ENCODE measurements at regions not wholly inside any gene's neighbourhood (a gene's known extent, or its start where the extent isn't known, plus 50 kb on each side); places are given as distances from the start of the nearest gene placed in this dataset.

DNA sequence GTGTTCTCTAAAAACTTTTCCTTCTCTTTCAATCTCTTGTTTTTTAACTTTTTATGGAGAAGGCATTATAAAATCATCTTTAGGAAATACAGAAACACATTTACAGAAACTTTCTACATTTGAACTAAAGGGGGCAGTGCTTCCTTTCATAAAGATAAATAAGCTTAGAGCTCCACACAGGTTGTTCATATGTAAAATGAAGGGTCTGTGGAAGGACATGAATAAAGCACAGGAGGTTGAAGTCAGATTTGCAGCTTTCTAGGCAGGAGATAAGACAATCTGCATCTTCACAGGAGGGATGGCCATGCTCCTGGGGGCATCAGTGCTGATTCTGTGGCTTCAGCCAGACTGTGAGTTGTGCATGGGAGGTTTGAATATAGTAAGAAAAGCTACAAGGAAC, 426.0 kb downstream of the DAD1 start:
- no peak overlapping the region for H3K27ac ChIP-seq (ENCODE audit: low read depth, low read length)

DNA sequence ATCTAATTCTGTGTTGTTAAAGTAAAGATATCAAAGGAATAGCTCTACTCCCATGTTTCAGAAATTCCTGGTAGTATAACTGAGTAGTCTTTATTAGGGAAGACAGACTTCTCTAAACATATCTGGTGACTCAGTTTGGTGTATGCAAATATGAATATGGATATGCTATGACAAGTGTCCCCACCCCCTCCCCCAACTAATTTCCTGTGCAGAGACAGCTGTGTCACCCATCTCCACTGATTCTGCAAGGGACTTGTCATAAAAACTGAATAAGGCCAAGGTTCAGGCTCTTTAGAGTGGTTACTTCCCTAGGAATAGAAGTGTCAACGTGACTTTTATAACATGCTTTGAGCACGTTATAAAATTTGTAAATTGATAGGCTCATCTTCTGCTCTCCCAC, 429.1 kb downstream of the DAD1 start:
- no peak overlapping the region for H3K4me3 ChIP-seq (ENCODE audit: low read depth in 1 of 2, low read length in 2 of 2)
- H3K9me3 ChIP-seq (ENCODE audit: low read length), result no peaks in the 10 kb centered on the region
- H3K27me3 ChIP-seq (ENCODE audit: control insufficient read depth in 1 of 2, insufficient read depth in 2 of 2, low read length in 2 of 2), result no peaks in the 10 kb centered on the region
- H3K9ac ChIP-seq (ENCODE audit: low read length), result no peak overlapping the region
- no peak overlapping the region for H3K27ac ChIP-seq (ENCODE audit: low read depth, low read length)
- no peaks in the 10 kb centered on the region for H3K4me1 ChIP-seq (ENCODE audit: insufficient read depth, low read length)
- no peaks in the 10 kb centered on the region for H3K36me3 ChIP-seq (ENCODE audit: insufficient read depth, low read length)

More for the DNA sequence above, 426.0 kb downstream of the DAD1 start:
- Histone ChIP-seq H3K36me3 (ENCODE audit: insufficient read depth, low read length) (no peaks in the 10 kb centered on the region), H3K9ac (ENCODE audit: low read length) (no peak overlapping the region), H3K4me3 (ENCODE audit: low read depth in 1 of 2, low read length in 2 of 2) (no peak overlapping the region), H3K4me1 (ENCODE audit: insufficient read depth, low read length) (no peaks in the 10 kb centered on the region), H3K27me3 (ENCODE audit: control insufficient read depth in 1 of 2, insufficient read depth in 2 of 2, low read length in 2 of 2) (no peaks in the 10 kb centered on the region), H3K9me3 (ENCODE audit: low read length) (no peaks in the 10 kb centered on the region)

DNA sequence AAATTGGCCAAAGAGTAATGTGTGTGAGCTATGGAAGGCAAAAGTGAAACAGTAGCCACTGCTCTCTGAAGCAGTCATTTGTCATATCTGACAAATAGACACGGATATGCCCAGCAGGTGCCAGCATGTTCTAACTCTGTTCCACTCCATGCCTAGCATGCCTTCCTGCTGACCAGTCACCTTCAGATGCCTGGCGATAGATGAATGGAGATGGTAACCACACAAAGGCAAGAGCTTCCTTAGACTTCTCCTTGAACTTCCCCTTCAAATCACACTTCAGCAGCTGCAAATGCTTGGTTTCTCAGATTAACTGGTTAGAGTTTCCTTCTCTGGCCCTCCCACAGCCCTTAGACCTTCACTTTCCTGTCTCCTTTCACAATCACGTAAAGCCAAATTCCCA, 429.9 kb downstream of the DAD1 start:
- no peak overlapping the region for H3K9ac ChIP-seq (ENCODE audit: low read length)
- H3K27me3 ChIP-seq (ENCODE audit: control insufficient read depth in 1 of 2, insufficient read depth in 2 of 2, low read length in 2 of 2), result no peaks in the 10 kb centered on the region
- H3K36me3 ChIP-seq (ENCODE audit: insufficient read depth, low read length), result no peaks in the 10 kb centered on the region
- no peaks in the 10 kb centered on the region for H3K9me3 ChIP-seq (ENCODE audit: low read length)
- no peak overlapping the region for H3K27ac ChIP-seq (ENCODE audit: low read depth, low read length)
- H3K4me1 ChIP-seq (ENCODE audit: insufficient read depth, low read length), result no peaks in the 10 kb centered on the region
- no peak overlapping the region for H3K4me3 ChIP-seq (ENCODE audit: low read depth in 1 of 2, low read length in 2 of 2)

DNA sequence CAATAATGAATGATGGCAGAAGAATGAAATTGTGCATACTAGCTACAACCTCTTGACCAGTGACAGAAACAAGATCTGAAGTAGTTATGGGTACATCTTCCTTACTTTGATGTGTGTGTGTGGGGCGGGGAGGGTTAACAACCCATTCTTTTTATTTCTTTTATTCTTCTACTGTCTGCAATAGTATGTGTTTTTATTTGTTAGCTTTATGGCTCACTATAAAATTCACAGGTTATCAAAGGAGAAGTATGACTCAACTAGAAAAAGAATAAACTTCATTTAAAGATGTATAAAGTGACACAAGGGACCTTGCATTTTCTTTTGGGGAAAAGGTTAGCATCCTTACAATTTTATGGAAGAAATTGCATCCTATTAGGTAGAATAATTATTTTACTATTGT, 430.5 kb downstream of the DAD1 start:
- Histone ChIP-seq H3K4me1 (ENCODE audit: insufficient read depth, low read length) (no peaks in the 10 kb centered on the region), H3K4me3 (ENCODE audit: low read depth in 1 of 2, low read length in 2 of 2) (no peak overlapping the region), H3K9me3 (ENCODE audit: low read length) (no peaks in the 10 kb centered on the region), H3K27ac (ENCODE audit: low read depth, low read length) (no peak overlapping the region), H3K36me3 (ENCODE audit: insufficient read depth, low read length) (no peaks in the 10 kb centered on the region), H3K9ac (ENCODE audit: low read length) (no peak overlapping the region), H3K27me3 (ENCODE audit: control insufficient read depth in 1 of 2, insufficient read depth in 2 of 2, low read length in 2 of 2) (no peaks in the 10 kb centered on the region)

DNA sequence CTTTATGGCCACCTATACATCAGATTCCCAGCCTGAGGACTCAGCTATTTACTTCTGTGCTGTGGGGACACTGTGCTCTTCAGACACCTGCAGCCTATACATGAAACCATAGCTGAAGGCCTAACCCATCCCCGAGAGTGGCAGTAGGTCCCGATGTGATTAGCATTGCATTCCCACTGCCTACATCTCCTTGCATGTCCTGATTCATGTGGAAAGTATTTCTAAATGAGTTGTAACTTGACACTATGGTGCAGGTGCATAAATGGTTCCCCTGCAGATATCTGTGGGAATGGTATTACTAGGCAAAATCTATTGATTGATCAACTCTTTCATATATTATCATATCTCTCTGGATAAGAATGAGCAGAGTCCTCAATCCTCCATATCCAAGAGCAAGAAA, 433.5 kb downstream of the DAD1 start:
- Histone ChIP-seq H3K4me1 (ENCODE audit: insufficient read depth, low read length) (no peaks in the 10 kb centered on the region), H3K4me3 (ENCODE audit: low read depth in 1 of 2, low read length in 2 of 2) (no peak overlapping the region), H3K27ac (ENCODE audit: low read depth, low read length) (no peak overlapping the region), H3K27me3 (ENCODE audit: control insufficient read depth in 1 of 2, insufficient read depth in 2 of 2, low read length in 2 of 2) (no peaks in the 10 kb centered on the region), H3K36me3 (ENCODE audit: insufficient read depth, low read length) (no peaks in the 10 kb centered on the region), H3K9me3 (ENCODE audit: low read length) (no peaks in the 10 kb centered on the region), H3K9ac (ENCODE audit: low read length) (no peak overlapping the region)

DNA sequence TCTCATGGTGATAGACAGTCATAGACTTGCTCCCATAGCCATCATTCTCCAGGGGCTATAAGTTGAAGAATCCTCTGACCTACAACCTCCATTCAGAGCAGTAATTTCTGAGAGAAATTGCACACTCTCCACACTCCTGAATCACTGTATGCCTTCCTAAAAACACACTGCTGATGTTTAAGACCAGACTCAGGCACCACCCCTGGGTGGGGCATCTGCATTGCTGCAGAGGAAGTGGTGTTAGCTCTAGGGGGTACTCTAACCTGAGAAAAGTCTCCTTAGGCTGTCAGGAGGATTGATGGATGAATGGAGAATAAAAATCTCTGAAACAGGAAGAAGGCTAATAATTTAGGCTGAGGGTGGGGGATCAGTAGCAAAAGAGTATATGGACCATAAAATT, 436.1 kb downstream of the DAD1 start:
- Histone ChIP-seq H3K27ac (ENCODE audit: low read depth, low read length) (no peak overlapping the region), H3K4me3 (ENCODE audit: low read depth in 1 of 2, low read length in 2 of 2) (no peak overlapping the region), H3K4me1 (ENCODE audit: insufficient read depth, low read length) (no peaks in the 10 kb centered on the region), H3K9me3 (ENCODE audit: low read length) (no peaks in the 10 kb centered on the region), H3K36me3 (ENCODE audit: insufficient read depth, low read length) (no peaks in the 10 kb centered on the region), H3K27me3 (ENCODE audit: control insufficient read depth in 1 of 2, insufficient read depth in 2 of 2, low read length in 2 of 2) (no peaks in the 10 kb centered on the region), H3K9ac (ENCODE audit: low read length) (no peak overlapping the region)

DNA sequence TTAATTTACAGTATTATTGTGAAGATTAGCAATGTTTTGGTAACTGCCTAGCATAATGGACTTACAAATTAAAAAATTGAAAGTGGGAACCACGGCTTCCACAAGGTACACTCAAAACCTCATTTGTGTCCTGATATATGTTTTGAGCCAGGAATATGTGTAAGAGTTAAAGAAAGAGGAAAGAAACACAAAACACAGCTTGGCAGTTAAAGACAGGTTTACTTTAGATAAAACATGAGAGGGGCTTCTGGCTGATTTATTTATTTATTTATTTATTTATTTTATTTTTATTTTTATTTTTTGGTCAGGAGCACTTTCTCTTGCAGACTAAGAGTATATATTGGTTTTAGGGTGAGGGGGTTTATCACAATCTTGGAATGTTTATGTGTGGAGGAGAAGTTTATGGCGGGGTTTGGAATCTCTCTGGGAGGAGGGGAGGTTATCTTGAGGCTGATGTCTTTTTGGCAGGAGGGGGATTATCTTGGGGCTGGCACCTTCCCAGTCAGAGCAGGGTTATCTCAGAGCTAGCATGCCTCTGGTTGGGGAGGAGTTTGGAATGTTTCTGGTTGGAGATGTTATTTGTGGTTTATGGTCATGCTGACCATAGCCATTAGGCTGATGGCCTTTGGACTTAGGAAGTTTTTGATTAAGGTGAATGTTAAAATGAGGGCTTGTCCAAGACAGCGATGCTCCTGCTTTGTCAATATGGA, 436.7 kb downstream of the DAD1 start:
- Histone ChIP-seq H3K27ac (ENCODE audit: low read depth, low read length) (no peak overlapping the region), H3K9me3 (ENCODE audit: low read length) (no peaks in the 10 kb centered on the region), H3K27me3 (ENCODE audit: control insufficient read depth in 1 of 2, insufficient read depth in 2 of 2, low read length in 2 of 2) (no peaks in the 10 kb centered on the region), H3K4me3 (ENCODE audit: low read depth in 1 of 2, low read length in 2 of 2) (no peak overlapping the region), H3K4me1 (ENCODE audit: insufficient read depth, low read length) (no peaks in the 10 kb centered on the region), H3K36me3 (ENCODE audit: insufficient read depth, low read length) (no peaks in the 10 kb centered on the region), H3K9ac (ENCODE audit: low read length) (no peak overlapping the region)

DNA sequence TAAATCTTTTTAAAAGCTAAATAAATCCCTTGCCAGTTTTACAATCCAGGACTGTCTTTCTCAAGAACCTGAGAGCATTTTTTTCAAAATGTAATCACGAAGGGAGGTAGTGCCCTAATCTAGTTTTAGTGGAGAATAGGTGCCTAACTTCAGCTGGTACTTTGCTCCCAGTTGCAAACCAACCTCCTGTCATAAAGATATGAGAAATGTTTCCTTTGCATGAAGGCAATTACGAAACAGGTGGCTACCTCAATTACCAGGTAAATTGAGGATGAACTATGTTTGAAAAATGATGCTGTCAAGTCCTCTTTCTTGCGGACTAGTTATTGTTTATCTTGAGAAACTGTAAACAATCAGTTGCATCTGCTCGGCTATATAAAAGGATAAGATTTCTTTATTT, 437.9 kb downstream of the DAD1 start:
- Histone ChIP-seq H3K27me3 (ENCODE audit: control insufficient read depth in 1 of 2, insufficient read depth in 2 of 2, low read length in 2 of 2) (no peaks in the 10 kb centered on the region), H3K4me1 (ENCODE audit: insufficient read depth, low read length) (no peaks in the 10 kb centered on the region), H3K9me3 (ENCODE audit: low read length) (no peaks in the 10 kb centered on the region), H3K27ac (ENCODE audit: low read depth, low read length) (no peak overlapping the region), H3K4me3 (ENCODE audit: low read depth in 1 of 2, low read length in 2 of 2) (no peak overlapping the region), H3K36me3 (ENCODE audit: insufficient read depth, low read length) (no peaks in the 10 kb centered on the region), H3K9ac (ENCODE audit: low read length) (no peak overlapping the region)

DNA sequence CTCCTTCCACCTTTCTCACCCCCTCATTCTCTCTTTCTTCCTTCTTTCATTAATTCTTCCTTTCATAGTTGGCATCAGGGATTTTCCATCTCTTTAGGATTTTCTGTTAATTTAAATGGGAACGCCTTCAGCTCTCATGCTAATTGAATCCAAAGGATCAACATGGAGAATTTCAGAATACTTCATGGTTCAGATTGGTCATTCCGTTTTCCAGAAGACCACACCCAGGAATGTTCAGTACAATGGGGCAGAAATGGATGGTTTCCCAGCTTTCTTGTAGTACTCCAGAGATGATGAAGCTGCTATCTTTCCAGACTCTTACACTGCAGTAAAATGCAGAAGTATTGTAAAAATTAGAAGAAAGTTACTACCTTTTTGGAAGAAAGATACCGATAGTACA, 440.0 kb downstream of the DAD1 start:
- Histone ChIP-seq H3K27ac (ENCODE audit: low read depth, low read length) (no peak overlapping the region), H3K9me3 (ENCODE audit: low read length) (no peaks in the 10 kb centered on the region), H3K4me3 (ENCODE audit: low read depth in 1 of 2, low read length in 2 of 2) (no peak overlapping the region), H3K9ac (ENCODE audit: low read length) (no peak overlapping the region), H3K27me3 (ENCODE audit: control insufficient read depth in 1 of 2, insufficient read depth in 2 of 2, low read length in 2 of 2) (no peaks in the 10 kb centered on the region), H3K36me3 (ENCODE audit: insufficient read depth, low read length) (no peaks in the 10 kb centered on the region), H3K4me1 (ENCODE audit: insufficient read depth, low read length) (no peaks in the 10 kb centered on the region)

DNA sequence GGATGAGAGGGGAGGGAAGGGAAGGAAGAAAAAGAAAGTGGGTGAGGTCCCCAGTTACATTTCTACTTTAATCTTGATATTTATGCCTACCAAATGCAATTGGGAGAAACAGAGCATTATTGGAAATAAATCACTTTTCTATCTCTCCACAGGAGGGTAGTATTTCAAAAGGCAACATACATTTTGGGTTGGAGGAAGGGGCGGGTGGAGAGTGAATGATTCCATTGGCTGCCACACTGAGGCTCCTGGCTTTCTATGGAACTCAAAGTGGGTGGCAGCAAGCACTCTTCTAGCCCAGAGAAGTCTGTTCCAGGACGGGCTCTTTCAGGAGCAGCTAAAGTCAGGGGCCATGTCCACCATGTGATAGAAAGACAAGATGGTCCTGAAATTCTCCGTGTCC, 441.3 kb downstream of the DAD1 start:
- no peaks in the 10 kb centered on the region for H3K9me3 ChIP-seq (ENCODE audit: low read length)
- H3K9ac ChIP-seq (ENCODE audit: low read length), result no peak overlapping the region
- no peaks in the 10 kb centered on the region for H3K27me3 ChIP-seq (ENCODE audit: control insufficient read depth in 1 of 2, insufficient read depth in 2 of 2, low read length in 2 of 2)
- H3K4me1 ChIP-seq (ENCODE audit: insufficient read depth, low read length), result no peaks in the 10 kb centered on the region
- H3K27ac ChIP-seq (ENCODE audit: low read depth, low read length), result no peak overlapping the region
- no peak overlapping the region for H3K4me3 ChIP-seq (ENCODE audit: low read depth in 1 of 2, low read length in 2 of 2)
- no peaks in the 10 kb centered on the region for H3K36me3 ChIP-seq (ENCODE audit: insufficient read depth, low read length)

DNA sequence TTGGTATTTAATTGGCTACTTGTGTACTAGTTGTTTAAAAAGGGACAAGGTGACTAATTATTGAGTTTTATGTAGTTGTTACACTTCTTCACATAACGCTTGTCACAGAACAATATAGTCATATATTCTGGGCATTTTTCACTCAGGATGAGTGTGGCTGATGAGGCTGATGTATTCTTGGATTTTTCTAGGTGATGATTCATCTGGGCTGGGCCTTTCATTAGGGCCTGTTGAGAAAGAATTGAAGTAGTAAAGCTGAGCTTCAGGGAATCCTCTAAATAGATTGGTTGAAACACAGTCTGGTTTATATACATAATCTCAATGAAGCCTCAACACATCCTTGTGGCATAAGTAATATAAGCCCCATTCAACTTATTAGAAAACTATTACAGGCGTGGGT, 445.7 kb downstream of the DAD1 start:
- Histone ChIP-seq H3K4me1 (ENCODE audit: insufficient read depth, low read length) (no peaks in the 10 kb centered on the region), H3K27me3 (ENCODE audit: control insufficient read depth in 1 of 2, insufficient read depth in 2 of 2, low read length in 2 of 2) (no peaks in the 10 kb centered on the region), H3K36me3 (ENCODE audit: insufficient read depth, low read length) (no peaks in the 10 kb centered on the region), H3K4me3 (ENCODE audit: low read depth in 1 of 2, low read length in 2 of 2) (no peak overlapping the region), H3K27ac (ENCODE audit: low read depth, low read length) (no peak overlapping the region), H3K9me3 (ENCODE audit: low read length) (no peaks in the 10 kb centered on the region), H3K9ac (ENCODE audit: low read length) (no peak overlapping the region)

DNA sequence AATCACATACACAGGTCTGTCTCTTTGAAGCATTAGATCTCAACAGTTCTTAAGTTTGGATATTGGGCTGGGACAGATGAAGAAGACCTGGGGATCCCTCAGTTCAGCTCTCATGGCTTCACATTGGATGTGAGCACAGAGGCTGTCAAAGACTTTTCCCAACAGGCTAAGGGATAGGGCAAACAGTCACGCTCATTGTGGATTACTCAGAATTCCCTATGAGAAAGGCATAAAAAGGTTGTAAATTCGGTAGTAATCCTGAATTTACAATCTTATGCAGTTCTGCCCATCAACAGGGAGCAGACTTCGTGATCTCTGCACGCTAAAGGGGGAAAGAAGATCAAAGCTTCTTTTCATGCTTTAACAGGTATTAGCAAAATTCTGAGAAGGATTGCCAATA, 448.4 kb downstream of the DAD1 start:
- Histone ChIP-seq H3K27me3 (ENCODE audit: control insufficient read depth in 1 of 2, insufficient read depth in 2 of 2, low read length in 2 of 2) (no peaks in the 10 kb centered on the region), H3K9ac (ENCODE audit: low read length) (no peak overlapping the region), H3K36me3 (ENCODE audit: insufficient read depth, low read length) (no peaks in the 10 kb centered on the region), H3K27ac (ENCODE audit: low read depth, low read length) (no peak overlapping the region), H3K4me3 (ENCODE audit: low read depth in 1 of 2, low read length in 2 of 2) (no peak overlapping the region), H3K9me3 (ENCODE audit: low read length) (no peaks in the 10 kb centered on the region), H3K4me1 (ENCODE audit: insufficient read depth, low read length) (no peaks in the 10 kb centered on the region)
